Cardiac septum (tissue), 1 donor: ENCODE measurements at regions not wholly inside any gene's neighbourhood (a gene's known extent, or its start where the extent isn't known, plus 50 kb on each side); places are given as distances from the start of the nearest gene placed in this dataset.
"Not testable (repeated sequence)": the region's sequence is repeated elsewhere in the genome, so short reads cannot be mapped to it uniquely, and the experiment has no call there.

Experiments used
- DNase-seq: peaks from one replicate; pipeline ENCODE4 v3.0.0-alpha.2; 2020; ENCODE audit warnings: low spot score
- intact Hi-C: fragments of 100-400 bp; cut with DNase I; formaldehyde crosslinking; loops from one replicate; pipeline ENCODE4 v1.14.0; 2022
- donor health status: DM: no; HTN: no; CAD: no.

DNA sequence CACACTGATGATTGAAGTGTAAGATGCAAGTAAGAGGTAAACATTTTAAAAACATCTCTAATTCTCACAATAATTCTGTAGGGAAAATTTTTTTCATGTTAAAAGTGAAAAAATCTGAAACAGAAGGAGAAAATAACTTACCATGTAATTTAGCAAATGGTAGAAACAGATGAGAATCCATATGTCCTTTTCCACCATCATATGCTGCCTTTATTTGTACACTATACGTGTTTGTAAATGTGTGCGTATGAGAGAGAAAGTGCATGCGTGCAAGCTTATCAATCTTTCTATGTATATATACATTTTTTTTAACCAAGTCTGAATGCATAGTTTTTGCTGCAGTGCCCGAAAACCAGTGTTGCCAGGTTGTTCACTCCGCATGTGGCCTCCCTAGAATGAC, 186.7 kb downstream of the IZUMO3 start:
- intact Hi-C loops: no loop called here
- DNase-seq: no peak

DNA sequence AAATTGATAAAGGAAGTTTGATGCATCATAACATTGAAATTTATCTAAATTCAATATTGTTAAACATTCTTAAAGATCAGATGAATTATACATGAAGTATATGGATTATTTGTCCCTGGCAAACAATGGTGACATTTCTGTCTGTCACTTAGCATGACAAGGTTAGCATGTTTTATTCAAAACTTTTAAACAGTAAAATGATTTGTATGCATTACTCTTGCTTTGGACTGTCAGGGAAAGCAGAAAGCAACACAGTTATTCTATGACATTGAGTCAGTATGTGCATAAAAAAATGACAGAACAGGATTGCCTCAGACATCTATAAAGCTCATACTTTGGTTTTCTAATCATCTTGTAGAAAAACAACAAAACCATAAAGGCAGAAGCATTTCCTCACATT, 193.7 kb downstream of the IZUMO3 start:
- intact Hi-C loops: no loop called here
- no peak for DNase-seq

DNA sequence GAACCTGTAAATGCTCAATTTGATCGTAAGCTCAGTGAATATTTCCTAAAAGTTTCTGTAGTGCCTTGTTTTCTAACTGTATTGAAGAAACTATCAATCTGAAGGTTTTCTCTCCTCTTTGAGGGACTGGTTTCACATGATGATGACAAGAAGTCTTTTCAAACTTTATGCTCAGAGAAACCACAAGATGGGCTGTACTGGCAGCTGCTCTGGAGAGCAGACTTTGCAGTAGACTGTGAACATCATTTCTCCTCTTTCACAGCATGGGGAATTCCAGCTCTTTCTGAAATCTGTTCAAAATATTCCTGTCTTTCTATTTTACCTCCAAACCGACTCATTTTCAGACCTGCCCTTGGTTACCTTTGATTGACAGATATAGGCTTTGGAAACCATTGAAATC, 194.4 kb downstream of the IZUMO3 start:
- no peak for DNase-seq
- intact Hi-C loops: no loop called here

DNA sequence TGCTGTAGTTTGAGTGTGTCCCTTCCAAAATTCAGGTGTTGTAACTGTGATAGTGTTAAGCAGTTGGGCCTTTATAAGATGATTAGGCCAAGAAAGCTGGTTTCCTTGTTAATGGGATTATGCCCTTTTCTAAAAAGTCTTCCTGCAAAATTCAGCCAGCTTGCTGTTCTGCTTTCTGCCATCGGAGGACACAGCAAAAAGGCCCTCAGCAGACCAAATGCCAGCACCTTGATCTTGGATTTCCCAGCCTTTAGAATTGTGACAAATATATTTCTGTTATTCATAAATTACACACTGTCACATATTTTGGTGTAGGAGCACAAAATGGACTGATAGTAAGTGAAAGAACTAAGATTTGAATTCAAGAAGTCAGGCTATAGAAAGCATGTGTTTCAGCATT, 203.2 kb downstream of the IZUMO3 start:
- intact Hi-C loops: no loop called here
- no peak for DNase-seq

DNA sequence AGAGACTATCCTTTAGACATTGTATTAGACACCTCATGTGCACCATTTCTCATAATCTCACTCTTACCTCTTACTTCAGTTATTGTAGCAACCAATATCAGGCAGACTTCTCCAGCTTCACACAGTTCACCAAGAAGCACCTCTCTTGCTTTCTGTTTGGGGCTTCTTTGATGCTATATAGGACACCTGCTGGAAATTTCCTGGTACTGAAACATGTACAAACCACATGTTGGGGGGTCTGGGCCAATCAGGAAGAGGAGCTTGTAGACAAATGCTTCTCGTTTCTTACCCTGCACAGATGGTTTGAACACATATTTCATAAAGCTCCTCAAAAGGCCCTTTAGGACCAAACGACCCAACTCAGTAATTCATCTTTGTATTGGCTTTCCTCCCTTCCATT, 212.1 kb downstream of the IZUMO3 start:
- intact Hi-C loops: no loop called here
- no peak for DNase-seq

DNA sequence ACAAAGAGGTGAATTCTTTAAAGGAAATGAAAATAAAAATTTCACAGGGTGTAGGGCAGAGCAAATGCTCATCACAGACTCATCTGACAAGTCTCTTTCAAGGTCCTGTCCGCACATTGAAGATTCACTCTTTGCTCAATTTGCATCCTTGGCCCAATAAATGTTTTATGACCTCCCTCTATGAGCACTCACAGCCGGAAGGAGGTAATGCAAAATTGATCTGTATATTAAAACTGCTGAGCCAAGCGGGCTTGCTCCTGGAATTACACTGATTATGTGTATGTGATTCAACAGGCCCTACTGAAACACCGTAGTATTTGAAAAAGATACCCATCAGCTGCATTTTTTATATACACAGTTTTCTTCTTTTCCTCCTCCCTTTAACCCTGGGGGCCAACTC, 246.8 kb downstream of the IZUMO3 start:
- DNase-seq: no peak
- intact Hi-C loops: no loop called here

DNA sequence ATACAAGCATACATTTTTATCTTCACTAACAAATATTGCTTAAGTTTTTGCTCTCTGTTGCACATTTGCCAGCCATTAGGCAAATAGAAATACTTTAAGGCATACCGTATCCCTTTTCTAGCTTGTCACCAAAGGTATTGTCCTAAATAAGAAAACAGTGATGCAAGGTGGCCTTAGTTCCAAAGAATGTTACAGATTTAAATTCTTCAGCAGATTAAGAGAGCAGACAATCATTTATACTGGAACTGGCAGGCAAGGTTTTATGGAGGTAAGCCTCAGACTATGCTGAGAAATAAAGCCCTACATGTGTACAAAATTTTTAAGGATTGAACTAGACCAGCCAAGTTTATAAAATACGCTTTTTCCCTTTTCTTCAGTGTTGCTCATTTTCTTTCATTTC, 247.8 kb downstream of the IZUMO3 start:
- intact Hi-C loops: no loop called here
- DNase-seq: no peak

DNA sequence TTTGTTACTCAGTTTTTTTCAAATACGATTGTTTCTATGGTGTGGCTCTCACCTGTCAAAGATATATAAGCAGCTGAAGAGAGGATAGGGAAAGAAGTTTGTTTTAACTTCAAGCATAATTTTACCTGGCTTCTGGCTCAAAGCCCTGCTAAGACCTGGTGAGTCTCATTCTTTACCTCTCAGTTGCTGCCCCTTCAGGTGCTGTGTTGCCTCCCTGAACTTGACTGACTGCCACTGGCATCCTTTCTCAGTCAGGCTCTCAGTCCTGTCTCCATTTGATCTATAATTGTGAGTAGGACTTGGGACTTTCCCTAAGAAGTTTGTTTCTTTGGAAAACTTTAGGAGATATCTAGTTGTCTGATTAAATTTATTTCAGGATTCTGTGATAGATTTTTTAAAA, 249.6 kb downstream of the IZUMO3 start:
- intact Hi-C loops: no loop called here
- no peak for DNase-seq

DNA sequence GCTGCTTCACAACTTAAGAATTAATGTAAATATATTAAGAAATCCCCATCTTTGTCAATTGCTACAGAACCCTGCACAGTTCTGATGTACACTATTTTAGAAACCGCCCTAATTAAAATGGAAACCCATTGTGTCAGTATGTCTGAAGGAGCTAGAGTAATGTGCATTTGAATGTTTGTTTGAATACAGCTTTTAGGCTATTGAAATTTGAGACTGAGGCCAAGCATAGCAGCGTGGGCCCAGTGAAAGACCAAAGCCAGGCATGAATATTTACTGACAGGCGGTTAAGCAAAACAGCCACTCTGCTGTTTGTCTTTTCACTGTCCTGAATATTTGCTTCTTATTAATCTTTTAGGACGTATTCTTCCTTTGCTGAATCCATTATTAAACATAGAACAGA, 252.3 kb downstream of the IZUMO3 start:
- DNase-seq: no peak
- intact Hi-C loops: no loop called here

DNA sequence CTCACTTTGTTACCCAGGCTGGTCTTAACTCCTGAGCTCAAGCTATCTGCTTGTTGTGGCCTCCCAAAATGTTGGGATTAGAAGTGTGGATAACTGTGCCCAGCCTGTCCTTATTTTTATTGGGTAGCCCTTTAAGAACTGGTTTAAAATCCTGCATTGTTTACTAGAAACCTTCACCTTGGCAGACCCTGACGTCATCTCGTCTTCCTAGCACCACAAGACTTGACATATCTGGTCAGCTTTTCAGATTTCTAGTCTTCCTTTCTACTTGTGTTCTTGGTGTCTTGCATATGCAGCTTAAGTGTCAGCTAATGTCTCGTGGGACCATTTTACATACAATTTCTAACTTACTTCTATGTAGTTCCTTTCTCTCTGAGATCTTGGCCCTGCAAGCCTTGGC, 258.9 kb downstream of the IZUMO3 start:
- intact Hi-C loops: no loop called here
- DNase-seq: no peak

DNA sequence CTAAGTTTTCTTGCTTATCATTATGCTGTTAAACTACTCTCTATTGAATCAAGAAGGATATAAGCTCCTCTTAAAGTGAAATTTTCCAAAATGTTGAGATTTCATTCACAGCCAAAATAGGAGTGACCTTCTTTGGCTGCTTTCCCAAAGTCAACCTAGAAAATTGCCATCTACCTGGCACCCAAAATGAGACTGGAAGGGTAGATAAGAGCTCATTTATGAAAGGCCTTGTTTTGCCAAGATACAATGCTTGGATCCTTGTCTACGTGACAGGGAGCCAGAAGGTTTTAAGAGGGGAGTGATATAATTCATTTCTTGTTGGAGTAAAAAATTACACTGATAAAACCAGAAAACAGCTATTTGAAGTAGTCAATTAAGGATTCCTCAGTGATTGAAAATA, 287.1 kb downstream of the IZUMO3 start:
- DNase-seq: no peak
- intact Hi-C loops: no loop called here

DNA sequence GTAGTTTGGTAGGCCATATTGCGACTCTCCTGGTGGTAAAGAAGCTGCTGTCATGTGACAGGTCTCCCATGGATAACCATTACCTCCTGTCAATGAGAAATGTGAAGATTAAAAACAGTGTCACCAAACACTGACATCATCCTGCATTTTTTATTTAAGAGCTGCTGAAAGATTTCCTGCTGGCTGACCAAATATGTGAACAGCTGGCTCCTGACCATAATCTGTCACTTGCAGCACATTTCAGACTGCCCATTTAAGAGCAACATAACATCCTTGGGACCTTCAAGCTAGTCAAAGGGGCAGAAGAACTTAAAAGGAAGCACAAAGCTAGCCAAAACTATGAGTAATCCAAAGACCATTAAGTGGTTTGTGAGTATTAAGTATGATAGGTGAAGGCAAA, 288.0 kb downstream of the IZUMO3 start:
- intact Hi-C loops: no loop called here
- no peak for DNase-seq

DNA sequence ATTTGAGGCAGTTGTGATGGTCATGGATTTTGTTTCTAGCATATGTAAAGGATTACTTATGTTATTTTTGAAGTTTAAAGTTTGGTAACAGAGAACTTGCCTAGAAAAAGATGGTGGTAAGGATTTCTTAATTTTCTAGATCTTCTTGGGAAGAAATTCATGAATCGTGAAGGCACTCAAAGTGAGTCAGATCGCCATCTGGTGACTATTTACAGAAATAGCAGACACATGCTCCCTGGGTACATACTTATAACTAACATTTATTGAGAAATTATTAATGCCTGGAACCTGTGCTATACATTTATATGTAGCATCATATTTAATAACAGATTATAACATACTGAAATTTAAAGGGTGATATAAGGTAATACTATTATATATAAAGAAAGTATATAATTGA, 299.7 kb downstream of the IZUMO3 start:
- DNase-seq: no peak
- intact Hi-C loops: no loop called here

DNA sequence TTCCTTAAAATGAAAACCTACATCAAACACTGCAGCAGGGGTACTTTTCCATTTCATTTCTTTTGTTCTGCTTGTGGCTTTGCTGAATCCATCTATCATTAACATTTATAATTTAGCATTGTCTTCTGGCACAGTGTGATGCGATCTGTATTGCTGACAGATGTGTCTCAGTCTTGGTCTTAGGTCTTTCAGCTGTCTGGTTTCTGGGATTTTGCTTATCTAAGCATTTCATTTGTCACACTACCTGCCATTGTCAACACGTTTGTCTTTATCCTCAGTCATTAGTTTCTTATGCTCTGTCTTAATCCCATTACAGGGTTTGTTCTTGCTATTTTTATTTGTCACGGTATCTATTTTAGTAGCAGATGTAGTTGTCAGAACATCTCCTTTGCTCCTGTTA, 303.1 kb downstream of the IZUMO3 start:
- no peak for DNase-seq
- intact Hi-C loops: no loop called here

DNA sequence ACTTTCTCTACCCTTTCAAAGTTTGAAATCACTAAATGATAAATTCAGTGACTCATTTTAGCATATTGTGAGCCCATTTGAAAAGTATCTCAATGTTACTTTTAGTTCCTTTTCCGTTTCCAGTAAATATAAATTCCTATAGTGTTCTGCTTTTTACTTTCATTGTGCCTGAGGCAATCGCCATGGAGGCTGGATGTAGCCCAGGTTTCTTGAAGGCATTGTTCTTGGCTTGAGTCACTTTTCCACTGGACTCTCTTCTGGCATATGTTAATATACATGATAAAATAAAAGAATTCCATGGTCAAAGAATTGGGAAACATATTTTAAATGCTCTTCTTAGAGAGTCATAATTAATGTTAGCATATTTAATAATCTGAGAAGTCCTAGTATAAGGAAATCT, 327.0 kb downstream of the IZUMO3 start:
- no peak for DNase-seq
- intact Hi-C loops: no loop called here

DNA sequence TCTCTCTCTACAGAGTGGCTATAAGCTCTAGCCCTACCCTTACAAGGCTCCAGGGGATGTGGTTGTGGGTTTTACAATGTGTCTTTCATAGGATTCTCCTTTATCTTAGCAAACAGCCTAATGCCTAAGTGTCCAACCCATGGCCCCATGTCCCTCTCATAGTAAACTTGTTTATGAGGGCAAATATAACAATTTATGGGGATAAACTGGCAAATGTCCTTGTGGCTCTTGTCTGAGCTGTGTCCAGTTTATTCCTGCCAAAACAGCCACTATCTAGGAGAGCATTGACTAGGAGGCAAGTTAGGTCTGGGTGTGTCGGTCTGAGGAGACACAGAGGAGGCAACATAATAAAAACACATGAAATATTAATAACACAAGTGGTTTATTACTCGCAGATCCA, 335.1 kb downstream of the IZUMO3 start:
- intact Hi-C loops: no loop called here
- no peak for DNase-seq

DNA sequence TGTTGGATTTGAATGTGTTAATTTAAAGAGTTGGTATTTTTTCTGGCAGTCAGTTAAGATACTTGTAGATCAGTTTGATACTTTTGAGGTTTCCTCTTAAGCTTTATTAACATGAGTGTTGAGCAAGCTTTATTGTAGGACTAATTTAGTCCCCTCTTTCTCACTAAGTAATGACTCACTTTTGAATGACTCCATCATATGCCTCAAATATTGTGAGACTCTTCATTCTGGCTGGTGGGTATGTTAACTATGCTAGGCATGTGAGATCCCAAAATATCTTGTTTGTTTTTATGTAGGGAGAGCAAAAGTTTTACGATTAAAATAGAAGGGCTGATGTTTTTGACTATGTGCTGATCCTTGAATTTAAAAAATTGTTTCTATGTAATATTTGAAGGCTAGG, 355.7 kb downstream of the IZUMO3 start:
- intact Hi-C loops: no loop called here
- no peak for DNase-seq

DNA sequence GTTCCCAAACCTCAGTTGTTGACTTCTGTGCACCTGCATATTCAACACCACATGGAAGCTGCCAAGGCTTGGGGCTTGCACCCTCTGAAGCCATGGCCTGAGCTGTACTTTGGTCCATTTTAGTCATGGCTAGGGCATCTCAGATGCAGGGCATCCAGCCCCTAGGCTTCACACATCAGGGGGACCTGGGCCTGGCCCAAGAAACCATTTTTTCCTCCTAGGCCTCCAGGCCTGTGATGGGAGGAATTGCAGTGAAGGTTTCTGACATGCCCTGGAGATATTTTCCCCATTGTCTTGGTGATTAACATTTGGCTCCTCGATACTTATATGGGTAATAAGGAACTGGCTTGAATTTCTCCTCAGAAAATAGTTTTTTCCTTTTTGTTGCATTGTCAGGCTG, 354.5 kb upstream of the ELAVL2 start:
- not testable (repeated sequence) for DNase-seq

DNA sequence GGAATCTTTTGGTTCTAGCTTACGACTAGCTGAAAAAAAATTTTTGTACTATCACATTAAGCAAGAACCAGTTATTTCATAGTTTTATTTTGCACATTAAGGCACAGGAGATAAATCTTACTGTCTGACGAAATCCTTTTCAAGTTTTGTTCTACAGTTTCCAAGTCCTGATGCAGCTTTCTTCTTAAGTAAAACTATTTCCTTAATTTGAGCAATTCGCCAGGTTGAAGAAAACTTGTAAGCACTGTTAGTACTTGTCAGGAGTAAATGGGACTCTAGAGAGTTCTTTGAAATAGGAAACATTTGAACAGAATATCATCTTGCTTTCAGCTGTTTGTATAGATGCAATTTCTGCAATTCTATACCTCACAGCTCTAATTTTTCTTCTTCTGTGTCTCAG, 318.8 kb upstream of the ELAVL2 start:
- no peak for DNase-seq
- intact Hi-C loops: no loop called here

More for the DNA sequence above, 354.5 kb upstream of the ELAVL2 start:
- intact Hi-C loops: not testable (repeated sequence)

DNA sequence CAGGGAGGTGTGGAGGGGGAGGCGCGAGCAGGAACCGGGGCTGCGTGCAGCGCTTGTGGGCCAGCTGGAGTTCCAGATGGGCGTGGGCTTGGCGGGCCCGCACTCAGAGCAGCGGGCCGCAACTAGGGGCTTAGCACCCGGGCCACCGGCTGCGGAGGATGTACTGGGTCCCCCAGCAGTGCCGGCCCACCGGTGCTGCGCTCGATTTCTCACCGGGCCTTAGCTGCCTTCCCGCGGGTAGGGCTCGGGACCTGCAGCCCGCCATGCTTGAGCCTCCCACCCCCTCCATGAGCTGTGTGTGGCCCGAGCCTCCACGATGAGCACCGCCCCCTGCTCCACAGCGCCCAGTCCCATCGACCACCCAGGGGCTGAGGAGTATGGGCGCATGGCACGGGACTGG, 309.0 kb upstream of the ELAVL2 start:
- DNase-seq, intact Hi-C loops: not testable (repeated sequence)

DNA sequence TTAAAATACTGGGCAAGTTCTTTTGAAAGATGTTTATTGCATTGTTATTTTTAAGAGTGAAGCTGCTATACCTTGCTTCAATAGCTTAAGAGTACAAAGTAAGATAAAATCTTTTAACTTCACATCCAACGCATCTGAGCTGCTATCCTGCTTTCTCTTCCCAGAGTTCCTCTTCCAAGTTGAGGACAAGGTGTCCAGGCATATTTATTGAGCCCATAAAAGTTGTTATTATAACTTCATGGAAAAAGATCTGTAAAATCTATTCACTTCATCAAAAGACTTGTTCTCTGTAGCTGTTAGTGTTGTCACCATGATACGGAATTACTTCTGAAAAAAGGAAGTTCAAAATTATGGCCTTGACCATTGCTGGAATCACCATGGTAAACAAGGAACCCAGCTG, 306.2 kb upstream of the ELAVL2 start:
- DNase-seq: no peak
- intact Hi-C loops: no loop called here

DNA sequence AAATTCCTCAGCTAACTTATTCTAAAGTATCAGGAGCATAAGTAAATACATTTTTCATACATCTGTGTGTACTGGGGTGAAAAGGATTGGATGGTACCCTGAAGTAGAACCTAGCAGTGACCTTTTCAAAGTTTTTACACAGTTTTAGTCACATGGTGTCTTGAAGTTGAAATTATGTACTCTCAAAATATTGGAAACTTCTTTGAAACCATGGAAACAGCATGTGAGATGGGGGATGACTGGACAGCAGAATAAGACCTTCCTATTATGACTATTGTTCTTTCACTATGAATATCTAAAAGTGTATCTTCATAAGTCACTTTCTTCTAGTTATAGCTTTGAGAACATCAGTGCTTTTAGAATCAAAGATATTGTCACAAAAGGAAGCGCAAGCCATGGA, 301.5 kb upstream of the ELAVL2 start:
- DNase-seq: no peak
- intact Hi-C loops: no loop called here

DNA sequence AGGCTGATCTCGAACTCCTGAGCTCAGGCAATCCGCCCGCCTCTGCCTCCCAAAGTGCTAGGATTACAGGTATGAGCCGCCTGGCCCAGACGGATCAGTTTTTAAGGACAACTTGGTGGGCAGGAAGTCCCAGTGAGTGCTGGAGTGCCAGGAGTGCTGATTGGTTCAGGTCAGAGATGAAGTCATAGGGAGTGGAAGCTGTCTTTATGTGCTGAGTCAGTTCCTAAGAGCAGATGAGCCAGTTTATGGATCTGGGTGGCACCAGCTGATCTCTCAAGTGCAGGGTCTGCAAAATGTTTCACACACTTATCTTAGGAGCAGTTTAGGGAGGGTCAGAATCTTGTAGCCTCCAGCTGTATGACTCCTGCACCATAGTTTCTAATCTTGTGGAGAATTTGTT, 292.1 kb upstream of the ELAVL2 start:
- DNase-seq: no peak
- intact Hi-C loops: no loop called here
